Glutamatergic neuron (in vitro differentiated cells): ENCODE measurements at regions not wholly inside any gene's neighbourhood (a gene's known extent, or its start where the extent isn't known, plus 50 kb on each side); places are given as distances from the start of the nearest gene placed in this dataset.

ENCODE experiments used
- DNase-seq: peaks from one replicate; pipeline ENCODE4 v3.0.0; 2022
- H3K27ac Mint-ChIP-seq: one replicate; pipeline ENCODE4 v1.8.0; 2020; ENCODE audit warnings: mild to moderate bottlenecking, mixed read lengths, inconsistent platforms; ENCODE audit not compliant: unreplicated experiment
- H3K27me3 Mint-ChIP-seq: one replicate; pipeline ENCODE4 v1.8.0; 2020; ENCODE audit warnings: mild to moderate bottlenecking, moderate library complexity, mixed read lengths, inconsistent platforms; ENCODE audit not compliant: unreplicated experiment
- H3K36me3 Mint-ChIP-seq: one replicate; pipeline ENCODE4 v1.8.0; 2020; ENCODE audit warnings: mild to moderate bottlenecking, mixed read lengths, inconsistent platforms; ENCODE audit not compliant: unreplicated experiment
- H3K4me1 Mint-ChIP-seq: one replicate; pipeline ENCODE4 v1.8.0; 2020; ENCODE audit warnings: mild to moderate bottlenecking, low read depth, mixed read lengths, inconsistent platforms; ENCODE audit not compliant: unreplicated experiment
- H3K4me3 Mint-ChIP-seq: one replicate; pipeline ENCODE4 v1.8.0; 2020; ENCODE audit warnings: mild to moderate bottlenecking, mixed read lengths, inconsistent platforms; ENCODE audit not compliant: unreplicated experiment
- H3K9me3 Mint-ChIP-seq: one replicate; pipeline ENCODE4 v1.8.0; 2020; ENCODE audit warnings: mild to moderate bottlenecking, moderate library complexity, mixed read lengths, inconsistent platforms; ENCODE audit not compliant: unreplicated experiment
- CTCF ChIP-seq: fragments of 200-600 bp; sonication (generic); IDR thresholded peaks from one replicate; pipeline ENCODE4 v1.5.0; 2021; ENCODE audit not compliant: partially characterized antibody, unreplicated experiment

DNA sequence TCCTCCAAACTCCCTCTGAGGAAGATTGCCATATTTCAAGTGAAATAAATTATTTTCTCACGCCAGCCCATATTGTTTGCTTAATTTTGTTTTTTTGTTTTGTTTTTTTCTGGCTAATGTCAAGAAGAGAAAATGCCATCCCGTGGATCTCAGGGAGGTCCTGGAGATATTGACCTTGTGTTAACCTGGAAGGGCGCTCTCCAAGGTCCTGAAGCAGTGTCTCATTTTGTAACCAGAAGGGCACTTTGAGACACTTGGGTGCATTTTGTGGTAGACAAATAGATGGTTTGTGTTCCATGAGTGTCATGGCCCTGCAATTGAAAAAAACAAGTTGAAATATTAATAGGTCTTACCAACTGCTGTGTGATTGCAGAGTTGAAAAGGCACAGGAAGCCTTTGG lies 268.9 kb downstream of the SUDS3 start:
- Mint-ChIP-seq H3K4me1 (no peaks in the 10 kb centered on the region), H3K27ac (no peak overlapping the region), H3K4me3 (no peak overlapping the region), H3K27me3 (no peaks in the 10 kb centered on the region), H3K9me3 (peaks cover 2% of the 10 kb centered on the region), H3K36me3 (no peaks in the 10 kb centered on the region)
- no peak for TF ChIP-seq CTCF
- no peak for DNase-seq

GRCh38 chr12:118649765-118650585 lies 273.6 kb downstream of the SUDS3 start:
- H3K4me3 Mint-ChIP-seq = no peak overlapping the region
- no peaks in the 10 kb centered on the region for H3K36me3 Mint-ChIP-seq
- TF ChIP-seq CTCF = no peak
- no peak for DNase-seq
- no peaks in the 10 kb centered on the region for H3K27me3 Mint-ChIP-seq
- no peak overlapping the region for H3K27ac Mint-ChIP-seq
- H3K9me3 Mint-ChIP-seq = no peaks in the 10 kb centered on the region
- H3K4me1 Mint-ChIP-seq = no peaks in the 10 kb centered on the region

DNA sequence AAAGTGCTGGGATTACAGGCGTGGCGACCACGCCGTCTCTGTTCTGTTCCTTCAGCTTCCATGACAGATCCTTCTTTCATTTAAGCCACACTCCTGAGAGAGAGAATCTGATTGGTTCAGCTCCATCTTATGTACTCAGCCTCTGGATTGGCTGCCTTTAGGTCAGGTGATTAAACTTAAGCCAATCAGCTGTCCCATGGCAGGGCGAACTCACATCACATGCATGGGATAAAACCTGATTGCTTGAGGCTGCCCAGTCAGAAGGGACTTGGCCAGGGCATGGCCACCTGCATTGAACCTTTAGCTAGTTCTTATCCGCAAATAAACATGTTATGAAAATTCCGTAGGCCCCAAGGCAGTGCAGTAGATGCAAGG lies 274.2 kb downstream of the SUDS3 start:
- H3K9me3 Mint-ChIP-seq = no peaks in the 10 kb centered on the region
- no peak overlapping the region for H3K4me3 Mint-ChIP-seq
- no peak for DNase-seq
- no peak for TF ChIP-seq CTCF
- H3K27me3 Mint-ChIP-seq = no peaks in the 10 kb centered on the region
- H3K4me1 Mint-ChIP-seq = no peaks in the 10 kb centered on the region
- H3K27ac Mint-ChIP-seq = no peak overlapping the region
- H3K36me3 Mint-ChIP-seq = no peaks in the 10 kb centered on the region

GRCh38 chr12:118651487-118651886 lies 275.1 kb downstream of the SUDS3 start:
- Mint-ChIP-seq H3K27ac (no peak overlapping the region), H3K4me1 (no peaks in the 10 kb centered on the region)

More at GRCh38 chr12:118651487-118651886, 275.1 kb downstream of the SUDS3 start:
- Mint-ChIP-seq H3K36me3 (no peaks in the 10 kb centered on the region), H3K4me3 (no peak overlapping the region), H3K9me3 (no peaks in the 10 kb centered on the region), H3K27me3 (no peaks in the 10 kb centered on the region)
- TF ChIP-seq CTCF = no peak
- no peak for DNase-seq
